ENCODE measurements at regions not wholly inside any gene's neighbourhood (a gene's known extent, or its start where the extent isn't known, plus 50 kb on each side); places are given as distances from the start of the nearest gene placed in this dataset.
"Not testable (repeated sequence)": the region's sequence is repeated elsewhere in the genome, so short reads cannot be mapped to it uniquely, and the experiment has no call there.

DNA sequence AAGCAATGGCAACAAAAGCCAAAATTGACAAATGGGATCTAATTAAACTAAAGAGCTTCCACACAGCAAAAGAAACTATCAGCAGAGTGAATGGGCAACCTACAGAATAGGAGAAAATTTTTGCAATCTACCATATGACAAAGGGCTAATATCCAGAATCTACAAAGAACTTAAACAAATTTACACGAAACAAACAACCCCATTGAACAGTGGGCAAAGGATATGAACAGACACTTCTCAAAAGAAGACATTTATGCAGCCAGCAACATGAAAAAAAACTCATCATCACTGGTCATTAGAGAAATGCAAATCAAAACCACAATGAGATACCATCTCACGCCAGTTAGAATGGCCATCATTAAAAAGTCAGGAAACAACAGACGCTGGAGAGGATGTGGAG, 113.4 kb downstream of the PSMG1 start:
- TF ChIP-seq EZH2 (IDR thresholded peaks at IDR 0.05; ENCODE audit: low read length, unreplicated experiment) = not testable (repeated sequence)
- TF ChIP-seq, protein P1, sequence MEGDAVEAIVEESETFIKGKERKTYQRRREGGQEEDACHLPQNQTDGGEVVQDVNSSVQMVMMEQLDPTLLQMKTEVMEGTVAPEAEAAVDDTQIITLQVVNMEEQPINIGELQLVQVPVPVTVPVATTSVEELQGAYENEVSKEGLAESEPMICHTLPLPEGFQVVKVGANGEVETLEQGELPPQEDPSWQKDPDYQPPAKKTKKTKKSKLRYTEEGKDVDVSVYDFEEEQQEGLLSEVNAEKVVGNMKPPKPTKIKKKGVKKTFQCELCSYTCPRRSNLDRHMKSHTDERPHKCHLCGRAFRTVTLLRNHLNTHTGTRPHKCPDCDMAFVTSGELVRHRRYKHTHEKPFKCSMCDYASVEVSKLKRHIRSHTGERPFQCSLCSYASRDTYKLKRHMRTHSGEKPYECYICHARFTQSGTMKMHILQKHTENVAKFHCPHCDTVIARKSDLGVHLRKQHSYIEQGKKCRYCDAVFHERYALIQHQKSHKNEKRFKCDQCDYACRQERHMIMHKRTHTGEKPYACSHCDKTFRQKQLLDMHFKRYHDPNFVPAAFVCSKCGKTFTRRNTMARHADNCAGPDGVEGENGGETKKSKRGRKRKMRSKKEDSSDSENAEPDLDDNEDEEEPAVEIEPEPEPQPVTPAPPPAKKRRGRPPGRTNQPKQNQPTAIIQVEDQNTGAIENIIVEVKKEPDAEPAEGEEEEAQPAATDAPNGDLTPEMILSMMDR (conservative IDR thresholded peaks at IDR 0.05; ENCODE audit: low read depth, low read length) = not testable (repeated sequence)
